Skeletal muscle satellite cell (primary cell): ENCODE measurements at regions not wholly inside any gene's neighbourhood (a gene's known extent, or its start where the extent isn't known, plus 50 kb on each side); places are given as distances from the start of the nearest gene placed in this dataset.
"Not testable (repeated sequence)": the region's sequence is repeated elsewhere in the genome, so short reads cannot be mapped to it uniquely, and the experiment has no call there.

Experiments used
- H3K27me3 ChIP-seq: 2 replicates; pipeline ENCODE4 v1.7.0; 2013; ENCODE audit warnings: low read length; ENCODE audit not compliant: control insufficient read depth, insufficient read depth
- H3K36me3 ChIP-seq: 2 replicates; pipeline ENCODE4 v1.7.0; 2013; ENCODE audit warnings: mild to moderate bottlenecking, control low read depth, low read length; ENCODE audit not compliant: insufficient read depth
- H3K4me1 ChIP-seq: 2 replicates; pipeline ENCODE4 v1.7.0; 2013; ENCODE audit warnings: low read length; ENCODE audit not compliant: control insufficient read depth, insufficient read depth
- H3K4me2 ChIP-seq: 2 replicates; pipeline ENCODE4 v1.7.0; 2013; ENCODE audit warnings: mild to moderate bottlenecking, low read length
- H3K4me3 ChIP-seq: 2 replicates; pipeline ENCODE4 v1.7.0; 2013; ENCODE audit warnings: low read length
- H3K9ac ChIP-seq: 2 replicates; pipeline ENCODE4 v1.7.0; 2013; ENCODE audit warnings: mild to moderate bottlenecking, low read depth, low read length, moderate library complexity
- H3K9me3 ChIP-seq: replicated peaks from 2 replicates; pipeline ENCODE4 v1.7.0; 2013; ENCODE audit warnings: mild to moderate bottlenecking, control low read depth, low read length

GRCh38 chr12:127819056-127819455 is 447.9 kb upstream of the TMEM132C start:
- peaks cover 2% of the 10 kb centered on the region for H3K4me1 ChIP-seq
- H3K27me3 ChIP-seq, result no peaks in the 10 kb centered on the region
- H3K9me3 ChIP-seq, result no peaks in the 10 kb centered on the region
- no peak overlapping the region for H3K9ac ChIP-seq
- no peaks in the 10 kb centered on the region for H3K36me3 ChIP-seq
- no peak overlapping the region for H3K4me2 ChIP-seq
- no peak overlapping the region for H3K4me3 ChIP-seq

GRCh38 chr12:127820271-127820670 is 446.7 kb upstream of the TMEM132C start:
- H3K4me2 ChIP-seq, result no peak overlapping the region
- H3K27me3 ChIP-seq, result no peaks in the 10 kb centered on the region
- H3K9me3 ChIP-seq, result no peaks in the 10 kb centered on the region
- no peaks in the 10 kb centered on the region for H3K36me3 ChIP-seq
- peaks cover 2% of the 10 kb centered on the region for H3K4me1 ChIP-seq
- H3K4me3 ChIP-seq, result no peak overlapping the region
- H3K9ac ChIP-seq, result no peak overlapping the region

- Histone ChIP-seq H3K36me3 (no peaks in the 10 kb centered on the region), H3K4me3 (no peak overlapping the region), H3K9me3 (no peaks in the 10 kb centered on the region), H3K4me2 (no peak overlapping the region), H3K27me3 (no peaks in the 10 kb centered on the region), H3K9ac (no peak overlapping the region), H3K4me1 (peaks cover 2% of the 10 kb centered on the region)
These were observed 446.1 kb upstream of the TMEM132C start for GRCh38 chr12:127820846-127821245.

- Histone ChIP-seq H3K9me3 (no peaks in the 10 kb centered on the region), H3K4me3 (no peak overlapping the region), H3K4me2 (no peak overlapping the region), H3K27me3 (no peaks in the 10 kb centered on the region), H3K4me1 (peaks cover 2% of the 10 kb centered on the region), H3K9ac (no peak overlapping the region), H3K36me3 (no peaks in the 10 kb centered on the region)
These were observed 444.1 kb upstream of the TMEM132C start for GRCh38 chr12:127822809-127823411.

- no peaks in the 10 kb centered on the region for H3K9me3 ChIP-seq
- peaks cover 2% of the 10 kb centered on the region for H3K4me1 ChIP-seq
- no peak overlapping the region for H3K9ac ChIP-seq
- H3K4me3 ChIP-seq, result no peak overlapping the region
- H3K27me3 ChIP-seq, result no peaks in the 10 kb centered on the region
- no peaks in the 10 kb centered on the region for H3K36me3 ChIP-seq
- H3K4me2 ChIP-seq, result no peak overlapping the region
These were observed 443.2 kb upstream of the TMEM132C start for GRCh38 chr12:127823801-127824200.

GRCh38 chr12:127829281-127830064 is 437.5 kb upstream of the TMEM132C start:
- Histone ChIP-seq H3K4me2 (no peak overlapping the region), H3K27me3 (no peaks in the 10 kb centered on the region), H3K4me1 (no peaks in the 10 kb centered on the region), H3K4me3 (no peak overlapping the region), H3K9ac (no peak overlapping the region), H3K36me3 (no peaks in the 10 kb centered on the region), H3K9me3 (no peaks in the 10 kb centered on the region)

GRCh38 chr12:127830065-127830460 is 436.9 kb upstream of the TMEM132C start:
- H3K4me1 ChIP-seq, result no peaks in the 10 kb centered on the region
- H3K4me2 ChIP-seq, result no peak overlapping the region
- H3K4me3 ChIP-seq, result no peak overlapping the region
- no peaks in the 10 kb centered on the region for H3K27me3 ChIP-seq
- no peaks in the 10 kb centered on the region for H3K36me3 ChIP-seq
- no peaks in the 10 kb centered on the region for H3K9me3 ChIP-seq
- no peak overlapping the region for H3K9ac ChIP-seq

- H3K36me3 ChIP-seq, result no peaks in the 10 kb centered on the region
- no peaks in the 10 kb centered on the region for H3K4me1 ChIP-seq
- H3K27me3 ChIP-seq, result no peaks in the 10 kb centered on the region
- H3K9ac ChIP-seq, result no peak overlapping the region
- H3K4me2 ChIP-seq, result no peak overlapping the region
- no peak overlapping the region for H3K4me3 ChIP-seq
- no peaks in the 10 kb centered on the region for H3K9me3 ChIP-seq
These were observed 436.2 kb upstream of the TMEM132C start for GRCh38 chr12:127830730-127831129.

- Histone ChIP-seq H3K36me3 (no peaks in the 10 kb centered on the region), H3K4me3 (no peak overlapping the region), H3K9ac (no peak overlapping the region), H3K9me3 (no peaks in the 10 kb centered on the region), H3K4me2 (no peak overlapping the region), H3K27me3 (no peaks in the 10 kb centered on the region), H3K4me1 (no peaks in the 10 kb centered on the region)
These were observed 434.8 kb upstream of the TMEM132C start for GRCh38 chr12:127832172-127832571.

- not testable (repeated sequence) for H3K27me3 ChIP-seq, H3K36me3 ChIP-seq, H3K9ac ChIP-seq, H3K4me2 ChIP-seq, H3K9me3 ChIP-seq, H3K4me1 ChIP-seq, H3K4me3 ChIP-seq
These were observed 430.2 kb upstream of the TMEM132C start for GRCh38 chr12:127836802-127837201.

GRCh38 chr12:127857661-127858060 is 409.3 kb upstream of the TMEM132C start:
- Histone ChIP-seq H3K9me3 (no peaks in the 10 kb centered on the region), H3K4me3 (no peak overlapping the region), H3K4me1 (no peaks in the 10 kb centered on the region), H3K27me3 (no peaks in the 10 kb centered on the region), H3K9ac (no peak overlapping the region), H3K4me2 (no peak overlapping the region), H3K36me3 (no peaks in the 10 kb centered on the region)

- Histone ChIP-seq H3K9me3 (no peaks in the 10 kb centered on the region), H3K36me3 (no peaks in the 10 kb centered on the region), H3K4me2 (no peak overlapping the region), H3K27me3 (no peaks in the 10 kb centered on the region), H3K9ac (no peak overlapping the region), H3K4me3 (no peak overlapping the region), H3K4me1 (no peaks in the 10 kb centered on the region)
These were observed 406.4 kb upstream of the TMEM132C start for GRCh38 chr12:127860536-127860935.
